IMR-90 (cell line): ENCODE measurements at regions not wholly inside any gene's neighbourhood (a gene's known extent, or its start where the extent isn't known, plus 50 kb on each side); places are given as distances from the start of the nearest gene placed in this dataset.

Experiments
- MAFK ChIP-seq: IDR thresholded peaks from 2 replicates; pipeline ENCODE4 v1.6.1; 2012; ENCODE audit warnings: low read depth, low read length, improper control_type of control experiment
- POLR2A ChIP-seq: IDR thresholded peaks from 2 replicates; pipeline ENCODE4 v1.6.1; 2012; ENCODE audit warnings: mild to moderate bottlenecking, low read depth, low read length
- RAD21 ChIP-seq: IDR thresholded peaks from 2 replicates; pipeline ENCODE4 v1.6.1; 2012; ENCODE audit warnings: low read length, improper control_type of control experiment
- SMC3 ChIP-seq: fragments of 150-350 bp; IDR thresholded peaks from 2 replicates; pipeline ENCODE4 v1.6.1; 2016; ENCODE audit warnings: low read depth, mild to moderate bottlenecking, antibody characterized with exemption, low read length, moderate library complexity
- TF ChIP-seq, protein P1 (sequence below): conservative IDR thresholded peaks from 2 replicates; pipeline ENCODE4 v1.5.1; 2012; ENCODE audit warnings: mild to moderate bottlenecking, low read depth, low read length, improper control_type of control experiment

DNA sequence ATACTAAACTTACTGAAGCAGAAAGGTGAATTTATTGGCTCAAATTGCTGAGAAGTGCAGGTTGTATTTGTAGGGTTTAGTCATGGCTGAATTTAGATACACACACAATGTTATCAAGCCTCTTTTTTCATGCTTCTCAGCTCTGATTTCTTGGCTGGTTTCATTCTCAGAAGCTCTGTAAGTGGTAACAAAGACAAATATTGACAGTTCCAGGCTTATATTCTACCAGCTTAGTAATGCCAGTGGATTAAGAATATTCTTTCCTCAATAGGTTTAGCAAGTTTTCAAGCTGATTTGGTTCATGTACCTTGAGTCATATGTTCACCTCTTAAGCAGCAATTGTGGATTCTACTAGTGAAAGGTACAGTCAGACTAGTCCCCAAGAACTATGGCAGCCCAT is 52.1 kb upstream of the PKIB start:
- TF ChIP-seq SMC3 (no peak), RAD21 (no peak), POLR2A (no peak), MAFK (no peak)
- TF ChIP-seq, protein P1, sequence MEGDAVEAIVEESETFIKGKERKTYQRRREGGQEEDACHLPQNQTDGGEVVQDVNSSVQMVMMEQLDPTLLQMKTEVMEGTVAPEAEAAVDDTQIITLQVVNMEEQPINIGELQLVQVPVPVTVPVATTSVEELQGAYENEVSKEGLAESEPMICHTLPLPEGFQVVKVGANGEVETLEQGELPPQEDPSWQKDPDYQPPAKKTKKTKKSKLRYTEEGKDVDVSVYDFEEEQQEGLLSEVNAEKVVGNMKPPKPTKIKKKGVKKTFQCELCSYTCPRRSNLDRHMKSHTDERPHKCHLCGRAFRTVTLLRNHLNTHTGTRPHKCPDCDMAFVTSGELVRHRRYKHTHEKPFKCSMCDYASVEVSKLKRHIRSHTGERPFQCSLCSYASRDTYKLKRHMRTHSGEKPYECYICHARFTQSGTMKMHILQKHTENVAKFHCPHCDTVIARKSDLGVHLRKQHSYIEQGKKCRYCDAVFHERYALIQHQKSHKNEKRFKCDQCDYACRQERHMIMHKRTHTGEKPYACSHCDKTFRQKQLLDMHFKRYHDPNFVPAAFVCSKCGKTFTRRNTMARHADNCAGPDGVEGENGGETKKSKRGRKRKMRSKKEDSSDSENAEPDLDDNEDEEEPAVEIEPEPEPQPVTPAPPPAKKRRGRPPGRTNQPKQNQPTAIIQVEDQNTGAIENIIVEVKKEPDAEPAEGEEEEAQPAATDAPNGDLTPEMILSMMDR: no peak
